ENCODE measurements at regions not wholly inside any gene's neighbourhood (a gene's known extent, or its start where the extent isn't known, plus 50 kb on each side); places are given as distances from the start of the nearest gene placed in this dataset.
"Not testable (repeated sequence)": the region's sequence is repeated elsewhere in the genome, so short reads cannot be mapped to it uniquely, and the experiment has no call there.

DNA sequence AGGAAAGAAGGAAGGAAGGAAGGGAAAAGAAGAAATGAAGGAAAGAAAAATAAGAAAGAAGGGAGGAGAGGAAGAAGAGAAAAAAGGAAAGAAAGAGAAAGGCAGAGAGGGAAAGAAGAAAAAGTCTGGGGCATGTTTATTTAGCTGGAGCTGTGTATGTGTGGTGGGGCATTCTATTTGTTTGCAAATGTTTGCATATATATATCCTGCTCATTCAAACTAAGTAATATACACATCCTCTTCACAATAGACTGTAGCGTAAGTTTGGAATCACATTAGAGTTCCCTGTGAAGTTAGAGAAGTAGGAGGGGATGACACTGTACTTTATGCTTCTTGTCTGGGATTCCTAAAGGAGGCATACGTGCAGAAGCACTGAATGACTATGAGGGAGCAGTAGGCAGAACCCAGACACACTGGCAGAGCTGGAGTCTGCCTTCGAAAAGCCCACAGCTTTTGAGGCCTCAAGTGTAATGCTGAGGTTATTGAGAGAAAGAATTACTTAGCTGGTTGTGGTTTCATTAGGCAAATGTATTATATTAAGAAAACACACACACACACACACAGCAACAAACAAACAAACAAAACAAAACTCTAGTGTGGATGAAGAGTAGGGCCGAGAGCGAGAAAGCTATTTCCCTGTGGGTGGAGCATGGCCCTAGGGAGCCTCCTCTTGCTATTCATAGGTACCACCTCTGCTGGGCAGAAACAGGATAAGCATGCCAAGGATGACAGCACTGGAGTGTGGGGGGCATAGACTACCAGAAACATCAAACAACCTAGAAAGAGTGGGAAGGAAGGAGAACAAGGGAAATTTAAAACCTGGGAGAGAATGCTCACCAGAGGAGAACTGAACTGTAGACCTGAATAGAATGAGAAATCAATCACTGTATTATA lies 905.1 kb upstream of the NXPH2 start:
- no peaks in the 10 kb centered on the region for H3K36me3 ChIP-seq
- no peaks in the 10 kb centered on the region for H3K4me1 ChIP-seq
- H3K27ac ChIP-seq, result no peak overlapping the region
- 74 to 85% (median 80%) methylated on average over 5 of the region's 5 CpGs for WGBS, 5 donors
- no peak overlapping the region for H3K4me3 ChIP-seq
- intact Hi-C loops (cut with DNase I; ENCODE audit: low total_unique reads), result no loop called here
- H3K27me3 ChIP-seq, result no peaks in the 10 kb centered on the region
- DNase-seq, result no peak
- H3K9me3 ChIP-seq, result peaks cover 0 to 4% (median 0%) of the 10 kb centered on the region in 4 donors
- no peak for TF ChIP-seq POLR2AphosphoS5 (IDR thresholded peaks at IDR 0.05)
- TF ChIP-seq, protein P1, sequence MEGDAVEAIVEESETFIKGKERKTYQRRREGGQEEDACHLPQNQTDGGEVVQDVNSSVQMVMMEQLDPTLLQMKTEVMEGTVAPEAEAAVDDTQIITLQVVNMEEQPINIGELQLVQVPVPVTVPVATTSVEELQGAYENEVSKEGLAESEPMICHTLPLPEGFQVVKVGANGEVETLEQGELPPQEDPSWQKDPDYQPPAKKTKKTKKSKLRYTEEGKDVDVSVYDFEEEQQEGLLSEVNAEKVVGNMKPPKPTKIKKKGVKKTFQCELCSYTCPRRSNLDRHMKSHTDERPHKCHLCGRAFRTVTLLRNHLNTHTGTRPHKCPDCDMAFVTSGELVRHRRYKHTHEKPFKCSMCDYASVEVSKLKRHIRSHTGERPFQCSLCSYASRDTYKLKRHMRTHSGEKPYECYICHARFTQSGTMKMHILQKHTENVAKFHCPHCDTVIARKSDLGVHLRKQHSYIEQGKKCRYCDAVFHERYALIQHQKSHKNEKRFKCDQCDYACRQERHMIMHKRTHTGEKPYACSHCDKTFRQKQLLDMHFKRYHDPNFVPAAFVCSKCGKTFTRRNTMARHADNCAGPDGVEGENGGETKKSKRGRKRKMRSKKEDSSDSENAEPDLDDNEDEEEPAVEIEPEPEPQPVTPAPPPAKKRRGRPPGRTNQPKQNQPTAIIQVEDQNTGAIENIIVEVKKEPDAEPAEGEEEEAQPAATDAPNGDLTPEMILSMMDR (IDR thresholded peaks at IDR 0.05), result no peak
- TF ChIP-seq EP300 (IDR thresholded peaks at IDR 0.05), result no peak
- TF ChIP-seq POLR2A (IDR thresholded peaks at IDR 0.05), result no peak

DNA sequence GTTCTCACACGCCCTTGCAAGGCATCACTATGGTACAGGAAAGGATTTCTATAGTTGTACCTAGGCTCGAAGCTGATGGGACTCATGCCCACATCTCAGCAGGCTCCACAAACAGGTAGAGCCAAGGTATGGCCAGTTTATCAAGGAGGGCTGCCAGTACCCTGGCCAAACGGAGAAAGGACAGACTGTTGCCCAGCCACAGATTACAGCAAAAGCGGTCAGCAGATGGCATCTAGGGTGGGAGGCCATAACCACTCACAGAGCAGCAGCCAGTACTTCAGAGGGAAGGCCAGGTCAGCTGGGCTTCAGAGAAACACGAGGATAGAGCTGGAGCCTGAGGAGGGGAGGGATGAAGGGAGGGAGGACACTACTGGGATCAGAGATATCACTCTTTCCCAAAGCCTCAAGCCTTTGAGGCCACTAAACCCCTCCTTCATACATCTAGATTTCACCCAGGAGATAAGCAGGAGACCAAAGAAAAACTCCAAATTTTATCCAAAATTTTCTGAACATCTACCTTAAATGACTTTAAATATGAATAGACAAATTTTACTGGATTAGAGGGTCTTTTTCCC lies 904.2 kb upstream of the NXPH2 start:
- Histone ChIP-seq H3K9me3 (peaks cover 0 to 4% (median 0%) of the 10 kb centered on the region in 4 donors), H3K27ac (no peak overlapping the region), H3K27me3 (no peaks in the 10 kb centered on the region), H3K4me1 (no peaks in the 10 kb centered on the region), H3K4me3 (no peak overlapping the region), H3K36me3 (no peaks in the 10 kb centered on the region)
- WGBS, 5 donors, result 60 to 73% (median 68%) methylated on average over 5 of the region's 5 CpGs
- intact Hi-C loops (cut with DNase I; ENCODE audit: low total_unique reads), result no loop called here
- no peak for DNase-seq
- TF ChIP-seq EP300 (IDR thresholded peaks at IDR 0.05) (no peak), POLR2AphosphoS5 (IDR thresholded peaks at IDR 0.05) (no peak)
- TF ChIP-seq, protein P1 (IDR thresholded peaks at IDR 0.05), result no peak

DNA sequence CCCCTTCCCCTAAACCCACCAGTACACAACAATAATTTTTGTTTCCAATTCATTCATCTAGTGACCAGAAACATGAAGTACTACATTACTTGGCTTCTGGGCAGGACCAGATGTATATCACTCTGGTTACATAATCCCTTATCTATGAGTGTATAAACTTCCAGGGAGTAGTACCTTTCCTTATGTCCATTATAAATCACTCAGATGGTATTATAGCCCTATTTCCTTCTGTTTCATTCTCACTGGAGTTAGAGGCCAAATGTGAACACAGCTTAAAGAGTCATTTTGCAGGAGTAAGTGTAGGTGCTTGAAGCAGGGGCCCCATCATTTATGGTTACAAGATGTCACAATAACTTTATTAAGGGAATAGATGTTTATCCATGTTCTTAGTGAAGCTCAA lies 894.4 kb upstream of the NXPH2 start:
- intact Hi-C loops (cut with DNase I; ENCODE audit: low total_unique reads), result no loop called here
- Histone ChIP-seq H3K4me3 (no peak overlapping the region), H3K4me1 (no peaks in the 10 kb centered on the region), H3K27ac (no peak overlapping the region), H3K9me3 (peaks cover 0 to 7% (median 0%) of the 10 kb centered on the region in 4 donors), H3K27me3 (no peaks in the 10 kb centered on the region), H3K36me3 (no peaks in the 10 kb centered on the region)
- DNase-seq, result no peak
- TF ChIP-seq, protein P1 (IDR thresholded peaks at IDR 0.05), result no peak
- TF ChIP-seq POLR2A (IDR thresholded peaks at IDR 0.05), result no peak

DNA sequence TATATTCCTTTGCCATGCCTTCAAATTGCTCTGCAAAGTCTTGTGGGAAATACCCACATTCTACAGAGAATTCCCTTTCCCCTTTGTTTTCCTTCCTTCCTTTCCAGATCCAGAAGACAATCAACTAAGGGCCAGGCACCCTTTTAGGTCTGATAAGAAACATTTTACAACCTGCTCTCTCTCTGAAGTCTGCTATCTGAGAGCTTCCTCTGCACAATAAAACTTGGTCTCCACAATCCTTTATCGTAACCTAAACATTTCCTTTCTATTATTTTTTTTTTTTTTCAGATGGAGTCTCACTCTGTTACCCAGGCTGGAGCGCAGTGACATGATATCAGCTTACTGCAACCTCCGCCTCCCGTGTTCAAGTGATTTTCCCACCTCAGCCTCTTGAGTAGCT lies 893.3 kb upstream of the NXPH2 start:
- H3K27me3 ChIP-seq; intact Hi-C loops (cut with DNase I; ENCODE audit: low total_unique reads); H3K27ac ChIP-seq; H3K4me3 ChIP-seq; DNase-seq; H3K36me3 ChIP-seq; H3K9me3 ChIP-seq; H3K4me1 ChIP-seq: not testable (repeated sequence)
- WGBS, 5 donors, result 59 to 69% (median 66%) methylated on average over 4 of the region's 4 CpGs

DNA sequence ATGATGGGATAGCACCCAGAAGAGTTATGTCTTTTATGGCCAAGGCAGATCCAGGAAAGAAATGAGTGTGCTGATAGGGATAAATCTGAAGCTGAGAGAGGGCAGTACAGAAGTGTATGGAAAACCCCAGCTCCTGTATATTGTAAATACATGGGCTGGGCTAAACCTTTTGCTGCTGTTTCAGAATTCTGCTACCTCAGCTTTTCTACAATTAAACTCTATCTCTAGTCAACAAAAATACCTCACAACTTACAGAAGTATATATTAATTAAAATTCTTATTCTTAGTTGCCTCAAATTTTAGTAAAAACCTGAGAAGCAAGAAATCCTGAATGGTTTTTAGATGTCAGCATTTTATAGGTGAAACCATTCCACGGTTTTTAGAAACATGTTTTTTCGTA lies 889.5 kb upstream of the NXPH2 start:
- TF ChIP-seq, protein P1 (IDR thresholded peaks at IDR 0.05), result no peak
- no peak for TF ChIP-seq POLR2AphosphoS5 (IDR thresholded peaks at IDR 0.05)
- TF ChIP-seq EP300 (IDR thresholded peaks at IDR 0.05), result no peak
- TF ChIP-seq POLR2A (IDR thresholded peaks at IDR 0.05), result no peak
- Histone ChIP-seq H3K4me3 (no peak overlapping the region), H3K27me3 (no peaks in the 10 kb centered on the region), H3K36me3 (no peaks in the 10 kb centered on the region), H3K27ac (no peak overlapping the region), H3K4me1 (no peaks in the 10 kb centered on the region), H3K9me3 (no peaks in the 10 kb centered on the region)
- WGBS, 5 donors, result 61 to 77% (median 67%) methylated on average over 2 of the region's 2 CpGs
- no peak for DNase-seq
- intact Hi-C loops (cut with DNase I; ENCODE audit: low total_unique reads), result no loop called here
